GM18907 (cell line): ENCODE measurements at regions not wholly inside any gene's neighbourhood (a gene's known extent, or its start where the extent isn't known, plus 50 kb on each side); places are given as distances from the start of the nearest gene placed in this dataset.

Experiments used
- ATAC-seq: cut with Tn5 transposase; IDR thresholded peaks from one replicate; pipeline ENCODE4 v1.9.1; 2021; ENCODE audit warnings: mild to moderate bottlenecking, moderate library complexity; ENCODE audit not compliant: unreplicated experiment

- peak; percentile 68 for ATAC-seq
Measured at GRCh38 chr4:57442831-57443291, 332.7 kb upstream of the IGFBP7 start.

DNA sequence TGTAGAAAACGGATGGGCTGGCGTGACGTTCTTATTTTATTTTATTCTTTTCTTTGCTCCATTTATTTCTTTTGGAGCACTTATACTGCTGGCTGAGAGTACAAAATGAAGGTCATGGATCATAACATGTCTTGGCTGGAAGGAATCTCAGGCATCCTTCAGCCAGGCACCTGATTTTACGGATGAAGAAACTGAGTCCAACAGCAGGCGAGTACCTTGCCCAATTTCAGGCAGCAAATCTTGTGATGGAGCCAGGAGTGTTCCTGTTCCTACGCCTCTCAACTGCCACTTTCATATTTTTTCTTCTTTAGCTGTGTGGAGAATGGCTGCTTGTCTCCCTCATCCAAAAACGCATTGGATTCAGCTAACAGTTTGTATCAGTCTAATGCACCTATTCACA lies 332.1 kb upstream of the IGFBP7 start:
- ATAC-seq, result no peak

DNA sequence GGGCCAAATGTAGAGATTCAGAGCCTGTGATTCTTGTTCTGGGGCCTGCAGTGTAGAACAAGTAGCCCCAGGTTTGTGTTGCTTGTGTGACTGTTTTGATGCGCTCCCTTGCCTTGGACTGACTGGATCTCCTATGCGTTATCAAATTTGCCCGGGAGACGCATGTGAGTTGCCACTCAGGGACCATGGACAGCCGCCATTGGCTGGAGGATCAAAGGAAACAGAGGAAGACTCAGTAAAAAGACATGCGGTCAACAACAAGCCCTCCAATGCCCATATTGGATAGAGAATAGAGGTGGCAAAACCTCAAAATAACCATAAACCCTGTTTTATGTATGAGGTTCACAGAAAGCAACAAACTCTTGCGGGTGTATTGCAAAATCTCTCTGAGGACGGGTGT lies 327.5 kb upstream of the IGFBP7 start:
- ATAC-seq, result no peak

DNA sequence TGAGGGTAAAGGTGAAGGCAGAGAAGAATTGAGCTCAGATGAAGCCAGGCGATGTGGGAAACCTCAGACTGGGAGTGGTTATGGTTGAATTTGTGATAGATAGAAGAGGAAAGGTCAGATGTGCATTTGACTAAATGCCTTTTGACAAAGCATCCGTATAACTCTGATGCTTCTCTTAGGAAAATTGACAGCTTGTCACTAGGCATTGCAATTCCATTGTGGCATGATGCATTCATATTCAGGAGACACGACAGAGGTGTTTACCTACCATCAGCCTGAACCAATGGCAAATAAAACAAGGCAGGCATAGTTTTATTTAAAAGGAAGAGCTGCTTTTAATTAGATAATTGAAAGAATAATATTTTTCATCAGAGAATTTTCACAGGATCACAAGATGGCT lies 325.1 kb upstream of the IGFBP7 start:
- ATAC-seq, result no peak

DNA sequence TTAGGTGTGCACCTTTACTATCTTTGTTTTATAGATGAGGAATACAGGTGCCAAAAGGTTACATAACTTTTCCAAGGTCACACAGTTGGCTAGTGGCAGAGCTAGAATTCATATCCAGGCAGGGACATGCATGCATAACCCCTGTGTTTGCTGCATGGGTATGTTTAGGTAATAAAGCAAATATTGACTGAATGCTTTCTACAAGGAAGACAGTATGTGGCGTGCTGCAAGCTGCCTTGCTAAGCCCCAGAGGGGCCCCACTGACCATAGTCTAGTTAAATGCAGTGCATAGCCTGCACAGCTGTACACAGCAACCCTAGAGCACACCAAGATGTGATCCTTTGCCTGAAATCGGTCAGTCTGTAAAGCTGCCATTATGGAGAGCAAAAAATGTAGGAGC lies 320.5 kb upstream of the IGFBP7 start:
- ATAC-seq, result no peak

DNA sequence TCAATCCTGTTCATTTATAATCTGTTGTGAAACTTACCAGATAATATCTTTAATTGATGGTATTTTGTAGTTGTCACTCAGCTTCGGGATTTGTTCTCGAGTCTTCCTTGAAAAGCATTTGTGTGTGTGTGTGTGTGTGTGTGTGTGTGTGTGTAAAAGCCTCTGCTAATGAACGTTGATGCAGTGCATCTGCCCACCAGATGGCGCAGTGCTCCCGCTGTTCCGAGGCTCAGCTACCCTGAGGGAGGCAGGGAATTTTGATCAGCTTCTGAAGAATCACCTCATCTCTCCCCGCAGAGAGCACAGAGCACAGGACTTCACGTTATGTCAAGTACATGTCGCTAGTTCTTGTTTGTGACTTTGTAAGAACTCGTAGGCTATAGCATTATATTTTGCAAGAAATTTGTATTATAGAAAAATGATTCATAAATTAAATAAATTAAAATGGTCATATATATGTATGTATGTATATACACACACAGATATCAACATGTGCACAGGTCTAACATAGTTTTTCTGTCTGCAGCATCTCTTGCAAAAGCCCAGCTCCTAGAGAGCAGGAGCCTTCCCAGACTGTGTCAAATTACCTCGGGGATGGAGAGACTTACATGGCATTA lies 316.7 kb upstream of the IGFBP7 start:
- ATAC-seq, result peak; percentile 81

- ATAC-seq, result no peak
Measured at GRCh38 chr4:57425610-57426009, 315.4 kb upstream of the IGFBP7 start.

DNA sequence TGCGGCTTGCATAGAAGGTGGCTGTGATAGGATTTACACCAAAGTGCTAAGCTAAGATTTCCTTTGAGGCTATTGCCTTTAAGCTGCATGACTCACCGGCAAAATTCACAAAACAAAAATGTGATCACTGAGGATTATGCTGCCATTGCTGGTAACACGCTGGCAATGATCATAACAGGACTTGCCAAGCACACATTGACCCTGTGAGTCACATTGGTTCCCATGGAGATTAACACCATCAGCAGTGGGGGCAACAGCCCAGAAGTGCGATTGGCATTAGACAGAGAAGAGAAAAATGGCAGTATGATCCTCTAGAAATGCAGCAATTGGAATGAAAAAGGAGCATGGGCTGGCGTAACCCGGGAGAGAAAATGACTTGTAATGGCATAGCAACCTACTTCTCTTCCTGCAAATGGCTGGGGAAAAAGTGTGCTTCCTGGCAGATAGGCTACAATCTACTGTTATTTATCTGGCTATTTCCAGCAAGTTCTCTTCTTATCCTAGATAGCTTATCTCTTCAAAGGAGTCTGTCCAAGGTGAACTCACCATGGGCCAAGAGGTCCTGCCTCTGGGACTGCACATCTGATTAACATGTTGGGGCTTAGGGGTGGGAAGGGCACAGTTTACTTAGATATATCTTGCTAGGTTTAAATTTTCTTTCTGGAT lies 314.2 kb upstream of the IGFBP7 start:
- ATAC-seq, result no peak

- no peak for ATAC-seq
Measured at GRCh38 chr4:57418133-57418532, 307.9 kb upstream of the IGFBP7 start.

DNA sequence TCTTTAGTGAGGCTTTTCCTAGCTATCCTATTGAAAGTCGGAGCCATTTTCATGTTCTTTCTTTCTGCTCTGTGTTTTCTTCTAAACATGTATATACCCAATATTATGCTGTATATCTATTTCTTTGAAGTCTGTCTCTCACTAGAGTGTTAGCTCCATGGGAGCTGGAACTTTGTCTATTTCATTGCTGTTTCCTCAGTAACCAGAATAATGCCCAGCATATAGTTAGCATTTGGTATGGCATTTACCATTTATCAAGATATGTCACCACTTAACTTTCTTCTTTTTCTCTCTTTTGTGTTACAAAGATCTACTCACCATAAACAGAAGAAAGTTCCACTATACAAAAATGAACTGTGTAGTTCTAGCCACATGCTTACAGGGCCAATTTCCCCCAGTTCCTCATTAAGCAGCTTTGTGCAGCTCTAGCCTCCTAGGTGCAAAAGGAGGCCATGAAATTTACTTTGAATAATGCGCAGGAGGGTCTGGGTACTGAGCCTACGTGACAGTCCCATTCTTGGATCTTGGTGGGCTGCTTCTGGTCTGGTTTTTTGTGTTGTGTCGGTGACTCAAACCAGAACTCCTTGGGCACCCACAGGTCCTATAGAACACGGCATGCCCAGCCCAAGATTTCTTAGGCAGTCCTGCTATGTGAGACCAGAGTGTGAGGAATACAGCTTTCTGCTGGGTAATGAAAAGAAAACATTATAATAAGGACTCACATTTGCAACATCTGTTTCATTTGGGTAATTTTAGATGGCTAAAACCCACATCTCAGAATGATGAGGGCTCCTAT lies 302.3 kb upstream of the IGFBP7 start:
- no peak for ATAC-seq

DNA sequence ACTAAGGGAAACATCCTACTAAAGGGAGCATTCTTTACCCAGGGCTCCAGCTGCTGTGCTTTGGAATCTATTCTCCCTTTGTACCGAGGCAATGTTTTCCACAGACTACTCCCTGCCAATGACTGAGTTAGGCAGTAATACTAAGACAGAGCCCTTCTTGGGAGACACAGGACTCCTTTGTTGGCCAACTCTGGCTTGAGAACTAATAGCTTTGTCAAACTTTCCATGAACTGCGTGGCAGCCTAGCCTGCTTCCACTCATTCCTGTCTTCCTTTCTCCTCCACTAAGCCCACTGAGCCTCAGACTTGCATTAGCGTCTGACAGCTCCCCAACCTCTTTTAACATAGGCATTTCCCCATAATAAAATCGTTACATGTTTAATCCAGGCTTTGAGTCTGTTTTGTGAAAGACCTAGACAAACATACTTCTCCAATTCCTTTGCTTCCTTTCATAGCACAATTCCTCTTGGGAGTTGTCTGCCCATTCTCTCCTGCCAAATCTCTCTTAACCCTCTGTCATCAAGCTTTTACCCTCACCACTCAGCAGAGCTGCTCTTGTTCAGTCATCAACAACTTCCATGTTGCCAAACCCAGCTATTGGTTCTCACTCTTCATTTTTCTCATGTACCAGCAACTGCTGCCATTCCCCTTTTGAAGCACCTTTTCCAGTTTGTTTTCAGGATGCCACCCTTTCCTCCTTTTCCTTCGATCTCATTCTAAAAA lies 300.3 kb upstream of the IGFBP7 start:
- no peak for ATAC-seq

GRCh38 chr4:57405359-57405758 lies 295.2 kb upstream of the IGFBP7 start:
- no peak for ATAC-seq

DNA sequence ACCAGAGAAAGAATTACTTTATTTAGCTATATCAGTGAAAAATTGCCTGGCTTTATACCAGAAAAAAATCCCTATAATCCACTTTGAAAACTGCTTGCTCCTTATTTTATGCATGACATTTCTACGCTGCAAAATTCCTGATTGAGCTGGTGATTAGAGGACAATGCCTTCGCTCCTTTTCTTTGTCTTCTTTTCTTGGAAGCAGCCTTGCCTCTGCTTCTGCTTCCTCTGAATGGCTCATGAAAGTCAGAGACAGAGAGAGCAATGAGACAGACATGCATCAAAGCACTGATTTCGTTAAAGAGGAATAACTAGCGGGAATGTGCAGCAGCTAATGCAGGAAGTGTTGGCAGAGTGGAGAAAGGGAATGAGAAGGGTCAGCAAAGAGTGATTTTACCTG lies 294.3 kb upstream of the IGFBP7 start:
- ATAC-seq, result no peak

DNA sequence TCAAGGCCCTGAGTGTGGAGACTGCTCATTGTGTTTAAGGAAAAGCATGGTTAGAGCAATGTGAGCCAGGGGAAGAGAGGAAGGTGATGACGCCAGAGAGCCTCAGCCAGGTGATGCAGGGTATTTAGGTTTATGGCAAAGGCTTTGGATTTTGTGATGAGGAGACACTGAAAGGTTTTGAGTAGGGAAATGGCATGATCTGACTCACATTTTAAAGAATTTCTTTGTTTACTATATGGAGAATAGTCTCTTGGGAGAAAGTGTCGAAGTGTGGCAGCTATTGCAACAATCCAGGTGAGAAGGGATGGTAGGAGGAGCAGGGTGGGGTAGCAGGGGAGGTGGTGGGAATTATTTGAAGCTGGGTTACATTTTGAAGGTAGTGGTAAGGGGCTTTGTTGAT lies 293.4 kb upstream of the IGFBP7 start:
- no peak for ATAC-seq

GRCh38 chr4:57401586-57401985 lies 291.4 kb upstream of the IGFBP7 start:
- ATAC-seq, result no peak

GRCh38 chr4:57378766-57379165 lies 268.6 kb upstream of the IGFBP7 start:
- ATAC-seq, result no peak

GRCh38 chr4:57374866-57375595 lies 264.8 kb upstream of the IGFBP7 start:
- ATAC-seq, result no peak

DNA sequence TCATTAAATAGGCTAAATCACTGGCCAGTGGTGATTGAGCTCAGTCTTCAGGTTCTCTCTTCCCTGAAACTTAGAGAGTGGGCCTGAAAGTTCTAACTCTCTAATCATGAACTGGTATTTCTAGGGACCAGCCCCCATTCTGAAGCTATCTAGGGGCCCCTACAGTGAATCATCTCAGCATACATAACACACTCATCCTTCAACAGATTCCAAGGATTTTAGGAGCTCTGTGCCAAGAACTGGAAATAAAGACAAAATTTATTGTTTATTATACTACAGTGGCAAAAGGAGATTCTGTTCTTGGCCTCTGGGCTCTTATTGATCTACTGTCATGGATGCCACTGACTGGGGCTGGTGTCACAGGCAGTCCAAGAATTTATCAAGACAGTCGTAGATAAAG lies 263.8 kb upstream of the IGFBP7 start:
- ATAC-seq, result no peak

- no peak for ATAC-seq
Measured at GRCh38 chr4:57371671-57372070, 261.5 kb upstream of the IGFBP7 start.

GRCh38 chr4:57370691-57371090 lies 260.5 kb upstream of the IGFBP7 start:
- ATAC-seq, result no peak

- ATAC-seq, result no peak
Measured at GRCh38 chr4:57369446-57369845, 259.3 kb upstream of the IGFBP7 start.
